ENCODE measurements at regions not wholly inside any gene's neighbourhood (a gene's known extent, or its start where the extent isn't known, plus 50 kb on each side); places are given as distances from the start of the nearest gene placed in this dataset.

DNA sequence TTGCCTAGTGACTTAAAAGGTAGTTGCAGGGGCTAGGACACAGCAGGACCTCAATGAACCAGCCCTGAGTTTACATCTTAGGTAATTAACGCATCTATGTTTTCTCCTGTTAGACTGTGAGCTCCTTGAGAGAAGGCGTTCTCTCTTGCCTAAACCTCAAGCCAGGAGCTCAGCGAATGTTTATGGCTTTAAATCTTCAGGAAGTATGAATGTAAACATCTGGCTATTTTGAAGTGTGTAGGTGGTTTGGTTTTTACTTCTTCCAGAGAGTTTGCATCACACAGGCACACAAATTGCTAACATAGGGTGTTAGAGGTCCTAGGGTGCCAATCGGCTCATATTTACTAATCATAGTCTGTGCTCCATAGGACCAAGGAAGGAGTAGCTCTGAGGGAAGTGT lies 387.7 kb upstream of the ZNF507 start:
- no peaks in the 10 kb centered on the region for H3K27me3 ChIP-seq
- H3K4me3 ChIP-seq (ENCODE audit: low read depth in 1 of 2, low read length in 1 of 2), result no peak overlapping the region
- H3K27ac ChIP-seq, result no peak overlapping the region
- H3K36me3 ChIP-seq, result no peaks in the 10 kb centered on the region
- no peaks in the 10 kb centered on the region for H3K4me1 ChIP-seq (ENCODE audit: control insufficient read depth in 1 of 2, insufficient read depth in 1 of 2, low read depth in 1 of 2, low read length in 1 of 2)
- TF ChIP-seq, protein P1, sequence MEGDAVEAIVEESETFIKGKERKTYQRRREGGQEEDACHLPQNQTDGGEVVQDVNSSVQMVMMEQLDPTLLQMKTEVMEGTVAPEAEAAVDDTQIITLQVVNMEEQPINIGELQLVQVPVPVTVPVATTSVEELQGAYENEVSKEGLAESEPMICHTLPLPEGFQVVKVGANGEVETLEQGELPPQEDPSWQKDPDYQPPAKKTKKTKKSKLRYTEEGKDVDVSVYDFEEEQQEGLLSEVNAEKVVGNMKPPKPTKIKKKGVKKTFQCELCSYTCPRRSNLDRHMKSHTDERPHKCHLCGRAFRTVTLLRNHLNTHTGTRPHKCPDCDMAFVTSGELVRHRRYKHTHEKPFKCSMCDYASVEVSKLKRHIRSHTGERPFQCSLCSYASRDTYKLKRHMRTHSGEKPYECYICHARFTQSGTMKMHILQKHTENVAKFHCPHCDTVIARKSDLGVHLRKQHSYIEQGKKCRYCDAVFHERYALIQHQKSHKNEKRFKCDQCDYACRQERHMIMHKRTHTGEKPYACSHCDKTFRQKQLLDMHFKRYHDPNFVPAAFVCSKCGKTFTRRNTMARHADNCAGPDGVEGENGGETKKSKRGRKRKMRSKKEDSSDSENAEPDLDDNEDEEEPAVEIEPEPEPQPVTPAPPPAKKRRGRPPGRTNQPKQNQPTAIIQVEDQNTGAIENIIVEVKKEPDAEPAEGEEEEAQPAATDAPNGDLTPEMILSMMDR (IDR thresholded peaks at IDR 0.05), result no peak
- H3K9me3 ChIP-seq, result no peaks in the 10 kb centered on the region

GRCh38 chr19:31959527-31960018 lies 385.8 kb upstream of the ZNF507 start:
- TF ChIP-seq, protein P1 (IDR thresholded peaks at IDR 0.05), result no peak
- Histone ChIP-seq H3K27me3 (no peaks in the 10 kb centered on the region), H3K4me3 (ENCODE audit: low read depth in 1 of 2, low read length in 1 of 2) (no peak overlapping the region), H3K36me3 (no peaks in the 10 kb centered on the region), H3K4me1 (ENCODE audit: control insufficient read depth in 1 of 2, insufficient read depth in 1 of 2, low read depth in 1 of 2, low read length in 1 of 2) (no peaks in the 10 kb centered on the region), H3K9me3 (no peaks in the 10 kb centered on the region), H3K27ac (no peak overlapping the region)

GRCh38 chr19:31960474-31960873 lies 384.9 kb upstream of the ZNF507 start:
- TF ChIP-seq, protein P1 (IDR thresholded peaks at IDR 0.05), result no peak
- no peak overlapping the region for H3K27ac ChIP-seq
- H3K36me3 ChIP-seq, result no peaks in the 10 kb centered on the region
- no peaks in the 10 kb centered on the region for H3K9me3 ChIP-seq
- no peaks in the 10 kb centered on the region for H3K27me3 ChIP-seq
- H3K4me1 ChIP-seq (ENCODE audit: control insufficient read depth in 1 of 2, insufficient read depth in 1 of 2, low read depth in 1 of 2, low read length in 1 of 2), result no peaks in the 10 kb centered on the region
- H3K4me3 ChIP-seq (ENCODE audit: low read depth in 1 of 2, low read length in 1 of 2), result no peak overlapping the region

DNA sequence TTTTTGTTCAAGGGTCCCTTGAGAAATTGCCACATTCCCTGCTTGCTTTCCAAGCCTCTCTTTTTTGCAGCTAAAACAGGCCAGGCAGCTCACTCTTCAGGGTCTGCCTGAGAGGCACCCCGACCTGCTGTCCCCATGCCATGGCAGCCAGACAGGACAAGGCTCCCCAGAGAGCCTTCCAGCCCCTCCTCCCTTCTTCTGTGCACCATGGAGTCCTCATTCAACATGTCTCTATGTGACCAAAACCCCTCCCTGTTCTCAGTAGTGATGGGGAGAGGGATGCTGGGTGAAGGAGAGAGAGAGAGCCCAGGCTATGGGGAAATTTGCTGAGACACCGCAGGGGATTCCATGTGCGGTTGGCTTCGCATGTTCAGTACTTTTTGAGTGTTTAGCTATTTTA lies 384.2 kb upstream of the ZNF507 start:
- H3K4me3 ChIP-seq (ENCODE audit: low read depth in 1 of 2, low read length in 1 of 2), result no peak overlapping the region
- no peaks in the 10 kb centered on the region for H3K27me3 ChIP-seq
- no peaks in the 10 kb centered on the region for H3K4me1 ChIP-seq (ENCODE audit: control insufficient read depth in 1 of 2, insufficient read depth in 1 of 2, low read depth in 1 of 2, low read length in 1 of 2)
- H3K36me3 ChIP-seq, result no peaks in the 10 kb centered on the region
- H3K27ac ChIP-seq, result no peak overlapping the region
- TF ChIP-seq, protein P1 (IDR thresholded peaks at IDR 0.05), result no peak
- H3K9me3 ChIP-seq, result no peaks in the 10 kb centered on the region

GRCh38 chr19:31961667-31962066 lies 383.7 kb upstream of the ZNF507 start:
- no peaks in the 10 kb centered on the region for H3K36me3 ChIP-seq
- H3K27me3 ChIP-seq, result no peaks in the 10 kb centered on the region
- H3K4me1 ChIP-seq (ENCODE audit: control insufficient read depth in 1 of 2, insufficient read depth in 1 of 2, low read depth in 1 of 2, low read length in 1 of 2), result no peaks in the 10 kb centered on the region
- no peak overlapping the region for H3K4me3 ChIP-seq (ENCODE audit: low read depth in 1 of 2, low read length in 1 of 2)
- no peak overlapping the region for H3K27ac ChIP-seq
- TF ChIP-seq, protein P1 (IDR thresholded peaks at IDR 0.05), result no peak
- no peaks in the 10 kb centered on the region for H3K9me3 ChIP-seq

DNA sequence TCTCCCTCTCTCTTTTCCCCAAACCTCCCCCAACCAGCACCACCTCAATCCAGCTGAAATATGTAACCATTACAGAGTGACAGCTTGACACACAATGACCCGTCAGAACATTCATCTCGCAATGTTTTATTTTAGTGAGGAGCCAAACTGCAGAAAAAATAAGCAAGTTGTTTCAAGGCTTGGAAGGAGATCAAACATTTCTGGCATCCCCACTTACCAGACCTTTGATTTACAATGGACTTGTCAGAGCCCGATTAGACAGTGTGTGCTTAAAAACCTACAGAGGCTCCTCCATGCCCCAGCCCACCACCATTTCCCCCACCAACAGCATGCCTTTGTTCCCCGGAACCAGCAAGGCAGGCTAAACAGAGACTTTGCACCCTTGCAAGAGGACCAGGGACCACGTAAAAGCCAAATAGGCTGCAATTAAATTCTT lies 382.8 kb upstream of the ZNF507 start:
- no peak overlapping the region for H3K27ac ChIP-seq
- H3K27me3 ChIP-seq, result no peaks in the 10 kb centered on the region
- no peak overlapping the region for H3K4me3 ChIP-seq (ENCODE audit: low read depth in 1 of 2, low read length in 1 of 2)
- no peaks in the 10 kb centered on the region for H3K9me3 ChIP-seq
- no peaks in the 10 kb centered on the region for H3K36me3 ChIP-seq
- no peaks in the 10 kb centered on the region for H3K4me1 ChIP-seq (ENCODE audit: control insufficient read depth in 1 of 2, insufficient read depth in 1 of 2, low read depth in 1 of 2, low read length in 1 of 2)
- TF ChIP-seq, protein P1 (IDR thresholded peaks at IDR 0.05), result no peak
